ENCODE measurements at regions not wholly inside any gene's neighbourhood (a gene's known extent, or its start where the extent isn't known, plus 50 kb on each side); places are given as distances from the start of the nearest gene placed in this dataset.

GRCh38 chr12:33323823-33324222, 115.8 kb downstream of the SYT10 start:
- 5 to 8% methylated on average over 1 of the region's 1 CpG for WGBS, 2 donors
- H3K27ac ChIP-seq: no peak overlapping the region
- no peaks in the 10 kb centered on the region for H3K9me3 ChIP-seq
- TF ChIP-seq CTCF (IDR thresholded peaks at IDR 0.05): no peak
- H3K4me1 ChIP-seq: no peaks in the 10 kb centered on the region
- FAIRE-seq: no peak
- H3K4me3 ChIP-seq: no peak overlapping the region
- no peak for DNase-seq
- no peak for ATAC-seq
- intact Hi-C loops (cut with DNase I): no loop called here
- H3K27me3 ChIP-seq: no peaks in the 10 kb centered on the region
- H3K36me3 ChIP-seq: no peaks in the 10 kb centered on the region

GRCh38 chr12:33322519-33322918, 117.1 kb downstream of the SYT10 start:
- intact Hi-C loops (cut with DNase I): no loop called here
- FAIRE-seq (no peak), DNase-seq (no peak), ATAC-seq (no peak)
- no peak overlapping the region for H3K4me3 ChIP-seq
- TF ChIP-seq CTCF (IDR thresholded peaks at IDR 0.05): no peak
- 38 to 43% methylated on average over 5 of the region's 5 CpGs for WGBS, 2 donors
- H3K9me3 ChIP-seq: no peaks in the 10 kb centered on the region
- H3K27me3 ChIP-seq: no peaks in the 10 kb centered on the region
- H3K36me3 ChIP-seq: no peaks in the 10 kb centered on the region
- no peak overlapping the region for H3K27ac ChIP-seq
- H3K4me1 ChIP-seq: no peaks in the 10 kb centered on the region

DNA sequence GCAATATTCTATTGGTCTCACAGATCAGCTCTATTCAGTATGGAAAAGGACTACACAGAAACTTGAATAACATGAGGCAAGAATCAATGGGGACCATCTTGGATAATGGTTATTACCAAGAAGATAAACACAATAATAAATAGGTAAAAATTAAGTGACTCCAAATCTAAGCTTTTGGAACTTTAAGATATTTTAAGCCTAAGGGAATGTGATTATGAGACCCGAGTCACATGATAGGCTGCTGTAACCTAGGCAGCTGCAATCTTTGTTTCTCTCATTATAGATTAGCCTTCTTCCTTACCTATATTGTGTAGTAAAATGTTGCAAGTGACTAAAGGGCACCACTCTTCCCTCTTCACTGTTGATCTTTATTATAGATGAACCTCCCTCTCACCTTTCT, 121.9 kb downstream of the SYT10 start:
- H3K27ac ChIP-seq: no peak overlapping the region
- H3K4me1 ChIP-seq: no peaks in the 10 kb centered on the region
- H3K9me3 ChIP-seq: no peaks in the 10 kb centered on the region
- WGBS, 2 donors: 43 to 69% methylated on average over 1 of the region's 1 CpG
- no peak overlapping the region for H3K4me3 ChIP-seq
- DNase-seq (no peak), FAIRE-seq (no peak), ATAC-seq (no peak)
- intact Hi-C loops (cut with DNase I): no loop called here
- no peak for TF ChIP-seq CTCF (IDR thresholded peaks at IDR 0.05)
- no peaks in the 10 kb centered on the region for H3K27me3 ChIP-seq
- no peaks in the 10 kb centered on the region for H3K36me3 ChIP-seq

GRCh38 chr12:33314223-33314622, 125.4 kb downstream of the SYT10 start:
- Histone ChIP-seq H3K36me3 (no peaks in the 10 kb centered on the region), H3K27me3 (no peaks in the 10 kb centered on the region), H3K4me3 (no peak overlapping the region), H3K9me3 (no peaks in the 10 kb centered on the region), H3K4me1 (no peaks in the 10 kb centered on the region), H3K27ac (no peak overlapping the region)
- DNase-seq (no peak), FAIRE-seq (no peak), ATAC-seq (no peak)
- no peak for TF ChIP-seq CTCF (IDR thresholded peaks at IDR 0.05)
- WGBS, 2 donors: 11 to 14% methylated on average over 1 of the region's 1 CpG
- intact Hi-C loops (cut with DNase I): no loop called here

DNA sequence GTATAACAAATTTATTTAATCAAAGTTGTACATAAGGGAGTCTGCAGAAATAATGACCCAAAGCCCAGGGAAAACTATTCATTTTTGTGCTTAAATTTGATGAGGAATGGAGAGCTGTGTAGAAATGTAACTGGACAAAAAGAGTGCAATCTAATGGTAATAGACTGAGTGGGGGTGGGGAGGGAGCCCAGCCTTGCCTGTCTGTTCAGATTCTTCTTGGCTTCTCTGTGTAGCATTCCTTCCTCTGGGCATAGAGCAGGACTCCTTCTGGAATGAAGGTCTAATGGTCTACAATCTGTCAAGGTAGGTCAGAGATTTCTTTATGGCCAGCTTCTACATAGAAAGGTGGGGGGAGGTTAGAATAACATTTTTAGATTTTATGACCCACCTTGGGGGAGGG, 126.1 kb downstream of the SYT10 start:
- no peak for FAIRE-seq
- H3K27ac ChIP-seq: no peak overlapping the region
- no peak for DNase-seq
- intact Hi-C loops (cut with DNase I): no loop called here
- H3K9me3 ChIP-seq: no peaks in the 10 kb centered on the region
- ATAC-seq: no peak
- no peaks in the 10 kb centered on the region for H3K4me1 ChIP-seq
- no peak overlapping the region for H3K4me3 ChIP-seq
- no peaks in the 10 kb centered on the region for H3K36me3 ChIP-seq
- TF ChIP-seq CTCF (IDR thresholded peaks at IDR 0.05): no peak
- H3K27me3 ChIP-seq: no peaks in the 10 kb centered on the region

All from pancreas (tissue), 10 donors.